H1 (cell line): ENCODE measurements at regions not wholly inside any gene's neighbourhood (a gene's known extent, or its start where the extent isn't known, plus 50 kb on each side); places are given as distances from the start of the nearest gene placed in this dataset.

Source experiments
- CHD7 ChIP-seq: fragments of 300-600 bp; sonication (generic); IDR thresholded peaks from 2 replicates; pipeline ENCODE4 v1.7.1; 2012; ENCODE audit warnings: low read length, moderate library complexity, mild to moderate bottlenecking, inconsistent platforms; ENCODE audit not compliant: insufficient replicate concordance
- NANOG ChIP-seq: IDR thresholded peaks from 2 replicates; pipeline ENCODE4 v1.6.1; 2011; ENCODE audit warnings: low read length, low read depth, mild to moderate bottlenecking, inconsistent platforms; ENCODE audit not compliant: insufficient read depth, poor library complexity, severe bottlenecking
- POLR2AphosphoS5 ChIP-seq: IDR thresholded peaks from 2 replicates; pipeline ENCODE4 v1.6.1; 2011; ENCODE audit warnings: low read depth, low read length

- no peak for TF ChIP-seq NANOG
- TF ChIP-seq CHD7 = no peak
- no peak for TF ChIP-seq POLR2AphosphoS5
Measured at GRCh38 chr1:215473943-215474342, 93.2 kb upstream of the KCTD3 start (continued).
